Stimulated activated CD4-positive, alpha-beta T cell treated with anti-CD3 and anti-CD28 coated beads, Interleukin-12 subunit alpha, Interleukin-12 subunit beta, amount 100 ng/mL, for 4 hours (primary cell): ENCODE measurements at regions not wholly inside any gene's neighbourhood (a gene's known extent, or its start where the extent isn't known, plus 50 kb on each side); places are given as distances from the start of the nearest gene placed in this dataset.

Experiments
- DNase-seq: peaks from one replicate; pipeline ENCODE4 v3.0.0-alpha.2; 2020

DNA sequence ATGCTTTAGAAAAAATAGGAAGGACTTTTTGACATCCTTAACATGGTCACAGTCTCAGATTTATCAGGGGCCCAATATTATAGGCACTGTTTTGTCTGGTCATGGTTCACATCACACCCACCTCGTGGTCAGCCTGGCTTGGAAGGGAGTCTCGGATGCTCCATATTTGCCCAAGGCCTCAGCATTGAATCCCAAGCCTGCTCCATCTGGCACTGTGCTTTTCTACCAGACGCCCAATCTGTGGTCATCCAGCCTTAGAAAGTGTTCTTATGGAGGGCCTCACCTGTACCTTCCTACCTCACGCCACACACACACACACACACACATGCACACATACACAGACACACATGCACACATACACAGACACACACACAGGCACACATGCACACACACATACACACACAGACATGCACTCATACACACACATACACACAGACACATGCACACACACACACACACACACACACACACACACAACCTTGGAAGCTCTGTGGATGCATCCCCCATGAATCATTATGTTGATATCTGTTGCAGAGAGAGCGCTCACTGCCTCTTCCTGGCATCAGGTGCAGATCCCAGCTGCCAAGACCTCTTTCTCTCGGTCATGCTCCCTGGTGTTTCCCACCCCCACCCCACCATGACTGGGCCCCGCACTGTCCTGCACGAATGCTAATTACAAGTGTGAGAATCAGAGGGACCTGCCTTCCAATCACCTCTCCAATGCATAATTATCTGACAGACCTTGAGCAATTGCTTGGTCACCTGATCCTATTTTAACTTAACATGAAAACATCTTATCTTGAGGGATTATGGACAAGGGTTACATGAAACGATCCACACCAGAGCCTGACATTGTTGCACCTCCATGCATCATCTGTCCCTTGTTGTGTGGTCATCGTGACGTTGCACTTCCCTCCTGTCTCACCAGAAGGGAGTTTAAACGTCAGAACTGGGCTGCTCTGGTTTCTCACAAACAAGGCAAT is 122.7 kb upstream of the TMEM72 start:
- DNase-seq = no peak

DNA sequence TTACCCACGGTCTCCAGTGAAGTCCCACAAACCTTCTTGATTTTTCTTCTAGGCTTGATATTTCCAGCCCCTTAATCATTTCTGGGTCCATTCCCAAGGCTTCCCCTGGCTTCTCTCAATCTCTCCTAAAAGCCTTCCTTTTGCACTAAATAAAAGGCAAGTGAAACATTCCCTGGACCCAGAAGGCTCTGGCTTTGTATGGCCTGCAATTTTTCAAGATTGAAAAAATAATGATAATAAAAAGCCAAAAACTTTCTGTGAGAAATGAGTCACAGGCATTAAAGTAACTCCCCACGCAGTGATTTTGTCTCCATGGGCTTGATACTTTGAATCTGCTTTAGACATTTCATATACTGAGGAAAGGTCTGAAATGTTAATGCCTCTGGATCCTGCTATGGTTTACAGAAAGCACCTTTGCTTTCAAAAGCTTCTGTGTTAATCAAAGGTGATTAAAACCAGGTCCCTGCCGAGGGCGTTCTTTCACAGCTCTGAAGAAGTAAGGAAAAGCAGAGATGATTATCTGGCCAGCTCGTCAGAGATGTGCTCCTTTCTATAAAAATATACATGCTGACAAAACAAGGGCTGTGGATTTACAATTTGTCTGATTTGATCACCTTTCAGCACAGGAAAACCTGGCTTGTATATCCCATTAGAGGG is 118.9 kb upstream of the TMEM72 start:
- no peak for DNase-seq

DNA sequence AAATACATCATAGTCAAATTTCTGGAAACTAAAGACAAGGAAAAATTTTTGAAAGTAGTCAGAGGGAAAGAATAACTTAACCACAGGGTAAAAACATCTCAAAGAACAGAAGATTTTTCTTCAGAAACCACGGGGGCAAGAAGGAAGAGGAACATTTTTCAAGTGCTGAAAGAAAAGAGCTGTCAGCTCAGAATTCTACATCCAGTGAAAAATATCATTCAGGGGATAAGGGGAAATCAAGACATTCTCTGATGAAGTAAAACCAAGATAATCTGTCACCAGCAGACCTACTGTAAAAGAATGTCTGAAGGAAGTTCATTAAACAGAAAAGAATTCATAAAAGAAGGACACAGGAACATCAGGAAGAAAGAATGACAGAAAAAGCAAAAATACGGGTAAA is 111.2 kb upstream of the TMEM72 start:
- DNase-seq = no peak

DNA sequence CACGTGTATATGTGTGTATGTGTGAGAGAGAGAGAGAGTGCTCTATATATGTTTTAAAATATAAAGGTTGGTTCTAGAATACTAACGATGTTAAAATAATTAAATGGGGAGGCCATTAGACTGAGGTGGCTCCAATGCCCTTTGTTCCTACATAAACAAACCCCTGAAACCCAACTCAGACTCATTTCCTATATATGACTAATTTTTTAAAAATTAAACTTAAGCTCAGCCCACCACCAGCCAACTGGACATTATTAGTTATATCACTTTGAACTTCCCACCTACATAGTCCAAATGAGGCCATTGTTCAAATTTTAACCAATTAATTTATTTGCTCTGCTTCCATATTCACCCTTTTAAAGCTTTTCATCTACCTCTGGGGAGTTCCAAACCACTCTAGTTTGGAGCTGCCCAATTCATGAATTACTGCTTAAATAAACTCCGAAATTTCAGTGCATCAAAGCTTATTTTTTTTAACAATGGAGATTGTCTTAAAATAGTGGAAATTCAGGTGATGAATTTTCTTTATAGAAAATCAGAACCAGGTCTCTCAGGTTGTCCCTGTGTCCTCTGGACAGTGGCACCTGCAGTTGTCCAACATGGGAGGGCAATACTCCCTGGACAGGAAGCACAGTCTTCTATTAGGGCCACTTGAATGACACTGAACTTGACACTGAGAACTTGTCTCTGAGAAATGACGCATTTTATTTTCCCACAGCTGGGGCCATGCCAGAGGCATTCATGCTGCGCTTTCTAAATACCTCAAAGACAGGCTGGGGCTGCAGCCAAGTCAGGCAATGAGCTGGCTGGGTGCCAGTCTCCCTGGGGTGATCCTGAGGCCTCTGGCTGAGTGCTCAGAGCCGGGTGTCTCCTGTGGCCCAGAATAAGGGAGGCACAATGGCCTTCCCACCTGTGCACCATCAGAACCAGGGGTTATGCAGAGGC is 109.5 kb upstream of the TMEM72 start:
- DNase-seq = no peak

DNA sequence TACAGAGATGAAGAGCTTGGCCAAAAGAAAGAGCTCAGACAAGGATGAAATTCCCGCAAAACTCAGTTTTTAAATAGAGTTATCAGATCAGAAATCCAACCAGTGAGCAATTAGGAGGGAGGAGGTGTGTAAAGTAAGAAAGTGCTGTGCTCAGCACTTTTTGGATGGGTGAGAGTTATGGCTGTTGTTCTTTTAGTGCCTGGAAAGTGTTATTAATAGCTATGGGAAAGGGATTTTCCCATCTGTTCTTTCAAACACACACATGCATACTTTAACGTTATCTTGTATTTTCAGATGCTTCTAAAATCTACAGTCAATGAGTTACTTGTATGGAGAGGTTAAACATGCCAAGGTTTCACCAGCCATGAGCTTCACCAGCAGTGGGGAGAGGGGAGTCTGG is 107.3 kb upstream of the TMEM72 start:
- DNase-seq = no peak

DNA sequence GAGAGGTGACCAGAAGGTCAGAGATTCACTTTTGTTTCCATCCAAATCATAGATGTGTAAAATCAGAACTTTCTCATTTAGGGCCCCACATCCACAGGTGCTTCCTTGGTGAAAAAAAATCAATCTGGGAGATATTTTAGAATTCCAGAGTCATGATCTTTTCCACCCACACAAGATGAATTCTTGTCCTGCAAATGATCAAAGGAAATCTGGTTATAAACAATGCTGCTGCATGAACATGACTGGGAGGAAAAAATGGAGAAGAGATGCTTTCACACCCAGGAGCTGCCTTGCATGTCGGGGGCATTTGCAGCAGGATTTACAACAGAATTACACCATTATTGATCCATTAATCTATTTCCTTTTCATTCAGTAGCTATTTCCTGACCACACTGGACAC is 106.5 kb upstream of the TMEM72 start:
- no peak for DNase-seq

DNA sequence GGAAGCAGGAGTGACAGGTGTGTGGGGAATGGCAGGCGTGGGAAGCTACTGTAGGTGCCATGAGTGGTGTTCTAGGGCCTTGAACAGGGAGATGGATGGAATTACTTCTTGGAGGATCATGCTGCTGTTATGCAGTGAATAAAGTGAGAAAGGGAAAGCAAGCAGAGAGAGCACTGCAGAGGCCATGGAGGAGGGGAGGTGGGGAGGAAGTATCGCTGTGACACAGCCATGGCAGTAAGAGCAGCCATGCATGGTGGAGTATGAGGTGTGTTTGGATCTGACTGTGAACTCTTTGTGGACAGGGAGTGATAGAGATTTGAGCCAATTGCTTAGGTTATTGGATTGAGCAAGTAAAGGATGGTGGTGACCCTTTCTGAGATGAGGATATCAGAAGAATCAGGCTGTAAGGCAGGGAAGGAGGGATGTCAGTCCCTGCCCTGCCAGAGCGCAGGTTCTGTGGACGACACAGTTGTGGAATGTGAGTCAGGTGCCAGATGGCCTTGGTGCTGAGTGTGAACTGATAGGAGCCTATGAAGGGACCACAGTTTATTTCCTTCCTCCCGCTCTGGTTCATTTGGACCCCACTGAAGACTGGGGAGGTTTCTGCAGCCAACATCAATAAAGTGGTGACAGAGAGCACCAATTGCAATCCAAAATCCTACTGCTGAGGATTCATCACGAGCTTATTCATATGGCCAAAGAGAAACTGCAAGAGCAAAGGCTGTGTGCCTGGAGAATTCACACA is 105.5 kb upstream of the TMEM72 start:
- DNase-seq = no peak

DNA sequence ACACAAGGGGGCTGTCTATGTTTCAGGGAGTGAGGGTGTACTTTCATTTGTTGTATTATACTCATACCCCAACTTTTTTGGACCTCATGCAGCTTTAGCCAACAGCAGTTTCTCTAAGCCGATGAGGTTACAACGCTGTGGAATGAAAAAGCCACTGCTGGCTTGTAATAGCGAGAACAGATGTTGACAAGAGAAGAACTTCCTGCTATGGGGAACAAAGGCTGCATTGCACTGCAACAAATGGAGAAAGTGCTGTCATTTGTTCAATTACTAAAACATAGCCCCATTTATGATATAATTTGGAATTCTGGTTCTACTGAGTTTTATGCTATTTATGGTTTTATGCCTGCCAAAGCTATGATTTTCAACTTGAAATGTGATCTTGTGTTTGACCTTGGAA is 104.2 kb upstream of the TMEM72 start:
- DNase-seq = no peak

DNA sequence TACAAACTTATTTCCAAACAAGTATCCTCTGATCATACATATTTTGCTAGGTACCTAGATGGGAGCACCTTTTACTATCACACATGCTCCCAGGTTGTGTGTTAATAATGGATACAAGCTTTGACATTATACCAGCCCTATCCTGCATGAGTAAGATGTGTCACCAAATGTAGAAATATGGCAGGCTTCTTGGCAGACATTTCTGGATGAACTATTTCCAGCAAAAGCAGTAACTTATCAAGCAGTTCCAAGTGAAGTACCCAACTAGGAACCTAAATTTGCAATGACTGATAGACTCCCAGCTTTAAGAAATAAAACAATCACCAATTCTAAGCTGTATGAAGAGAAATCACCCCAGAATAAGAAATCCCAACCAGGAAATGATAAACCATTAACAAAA is 103.7 kb upstream of the TMEM72 start:
- no peak for DNase-seq

DNA sequence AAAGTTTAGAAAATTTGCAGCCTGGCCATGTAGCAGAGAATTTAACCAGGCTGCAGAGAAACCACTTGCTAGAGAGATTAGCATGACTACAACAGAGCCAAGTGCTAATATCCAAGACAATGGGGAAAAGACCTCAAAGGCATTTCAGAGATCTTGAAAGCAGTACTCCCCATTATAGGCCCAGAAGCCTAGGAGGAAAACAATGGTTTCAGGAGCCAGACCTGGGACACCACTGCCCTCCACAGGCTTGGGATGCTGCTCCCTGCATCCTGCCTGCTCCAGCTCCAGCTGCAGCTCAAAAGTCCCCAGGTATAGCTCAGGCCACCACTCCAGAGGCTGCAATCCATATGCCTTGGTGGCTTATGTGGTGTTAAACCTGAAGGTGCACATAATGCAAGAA is 101.5 kb upstream of the TMEM72 start:
- DNase-seq = no peak

DNA sequence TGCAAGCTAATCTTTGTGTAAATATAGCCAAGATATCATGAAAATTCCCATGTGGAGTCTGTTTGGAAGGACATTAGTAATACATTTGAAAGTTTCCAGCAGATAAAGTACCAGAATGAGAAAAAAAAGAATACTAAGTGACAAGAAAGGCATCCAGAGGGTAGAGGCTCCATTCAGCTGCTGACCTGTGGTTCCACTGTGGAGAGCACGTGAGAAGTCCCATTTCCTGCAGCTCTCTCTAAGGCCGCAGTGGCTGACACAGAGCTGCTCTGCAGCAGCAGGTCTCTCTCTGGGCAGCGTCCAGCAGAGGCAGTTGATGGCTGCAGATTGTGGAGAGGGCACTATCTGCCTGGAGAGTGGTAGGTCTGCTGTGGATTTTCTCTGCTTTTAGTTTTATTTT is 100.1 kb upstream of the TMEM72 start:
- no peak for DNase-seq

DNA sequence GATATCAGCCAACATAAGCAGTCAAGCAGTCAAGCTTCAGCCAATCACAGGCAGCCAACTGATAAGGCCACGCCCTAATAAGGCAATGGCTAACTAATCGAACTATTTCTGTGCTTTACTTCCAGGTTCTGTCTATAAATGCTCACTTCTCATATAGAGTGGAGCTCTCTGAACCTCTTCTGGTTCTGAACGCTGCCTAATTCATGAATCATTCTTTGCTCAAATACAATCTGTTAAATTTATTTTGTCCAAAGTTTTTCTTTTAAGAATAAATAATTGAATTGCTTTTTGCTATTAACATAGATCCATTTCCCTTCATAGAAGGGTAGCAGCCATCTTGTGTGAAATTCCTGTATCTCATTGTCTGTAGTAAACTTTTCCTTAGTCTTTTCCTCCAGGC is 97.9 kb upstream of the TMEM72 start:
- no peak for DNase-seq

DNA sequence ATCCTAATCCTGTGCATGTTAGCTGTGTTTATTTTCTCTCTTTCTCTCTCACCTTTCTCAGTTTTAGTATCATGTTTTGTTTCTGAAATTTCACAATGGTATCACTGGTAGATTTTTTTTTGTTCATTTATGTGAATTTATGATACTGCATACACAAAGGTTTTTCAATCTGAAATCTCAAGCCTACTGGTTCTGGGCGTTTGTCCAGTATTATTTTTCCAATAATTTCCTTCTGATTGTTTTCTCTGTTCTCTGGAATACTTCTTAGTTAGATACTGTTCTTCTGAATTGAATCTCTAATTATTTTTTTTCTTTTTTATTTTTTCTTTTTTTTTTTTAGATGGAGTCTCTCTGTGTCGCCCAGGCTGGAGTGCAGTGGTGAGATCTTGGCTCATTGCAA is 96.2 kb upstream of the TMEM72 start:
- no peak for DNase-seq

DNA sequence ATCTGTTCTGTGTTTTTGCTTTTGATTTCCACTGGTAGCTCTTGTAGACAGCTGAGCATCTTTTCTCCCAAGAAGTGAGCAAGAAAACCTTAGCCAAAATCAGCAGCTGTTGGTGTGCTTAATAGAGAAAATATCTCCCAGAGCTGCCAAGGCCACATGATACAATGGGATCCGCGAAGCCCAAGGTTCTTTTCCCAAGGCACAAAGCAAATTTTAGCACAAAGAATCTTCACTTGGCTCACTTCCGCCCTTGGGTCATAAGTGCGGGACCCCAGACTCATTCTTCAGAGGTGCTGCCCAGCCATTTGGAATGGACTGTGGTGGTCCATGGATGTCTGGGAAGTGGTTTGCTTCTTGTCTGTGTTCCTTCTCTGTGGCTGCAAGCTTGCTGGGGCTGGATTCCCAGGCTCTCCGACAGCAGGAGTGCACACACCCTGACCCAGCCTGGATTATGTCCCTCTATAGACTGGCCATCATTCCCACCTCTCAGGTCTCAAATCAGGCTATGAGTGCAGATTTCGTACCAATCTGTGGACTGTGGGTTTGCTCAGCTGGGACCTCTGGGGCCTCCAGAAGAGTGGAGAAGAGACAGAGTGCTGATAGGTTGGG is 93.0 kb upstream of the TMEM72 start:
- DNase-seq = no peak

DNA sequence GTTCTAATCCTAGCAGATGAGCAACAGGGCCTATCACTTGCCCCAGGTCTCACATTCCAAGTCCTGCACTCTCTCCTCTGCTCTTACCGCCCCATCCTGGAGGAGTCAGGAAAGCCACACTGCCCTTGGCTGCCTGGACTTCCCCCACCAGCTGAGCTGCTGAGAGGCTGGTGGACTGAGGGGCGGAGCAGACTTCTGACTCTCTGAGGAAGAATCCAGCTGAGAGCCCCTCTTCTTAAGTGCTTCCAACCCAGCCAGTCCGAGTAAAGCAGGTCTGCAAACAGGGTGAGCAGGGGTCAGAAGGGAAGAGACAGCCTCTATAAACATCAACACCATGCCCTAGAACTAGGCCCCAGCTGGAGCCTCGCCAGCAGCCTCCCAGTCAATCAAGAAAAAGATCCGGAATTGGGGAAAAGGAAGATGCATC is 92.4 kb upstream of the TMEM72 start:
- no peak for DNase-seq

DNA sequence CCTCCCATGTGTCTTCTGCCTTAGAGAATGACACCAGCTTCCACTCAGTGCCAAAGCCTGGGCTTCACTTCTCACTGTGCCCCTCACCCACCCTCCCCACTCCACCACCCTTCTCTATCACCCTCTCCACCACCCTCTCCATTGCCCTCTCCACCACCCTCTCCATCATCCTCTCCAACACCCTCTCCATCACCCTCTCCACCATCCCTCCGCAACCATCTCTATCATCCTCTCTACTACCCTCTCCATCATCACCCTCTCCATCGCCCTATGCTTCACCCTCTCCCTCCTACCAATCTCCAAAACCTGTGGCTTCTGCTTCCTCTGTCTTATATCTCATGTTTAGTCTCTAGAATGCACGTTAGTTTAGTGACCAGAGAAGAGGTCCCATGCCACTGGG is 91.0 kb upstream of the TMEM72 start:
- DNase-seq = no peak

DNA sequence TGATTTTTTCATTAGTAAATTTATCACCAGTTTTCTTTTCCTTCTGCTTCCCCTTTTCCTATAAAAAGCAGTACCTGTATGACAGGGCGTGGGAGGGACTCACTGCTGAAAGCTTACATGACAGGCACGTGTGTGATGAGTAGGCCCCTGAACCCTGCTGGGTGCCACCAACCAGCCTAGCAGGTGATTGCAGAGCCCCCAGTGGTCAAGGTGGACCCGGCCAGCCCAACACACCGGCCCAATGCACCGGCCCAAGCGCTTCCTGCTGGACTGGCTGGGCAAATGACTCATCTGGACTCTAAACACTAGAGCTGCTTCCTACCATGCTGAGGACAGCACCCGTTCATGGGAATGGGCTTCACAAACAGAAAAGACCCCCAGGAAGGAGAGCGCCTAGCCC is 89.8 kb upstream of the TMEM72 start:
- no peak for DNase-seq

DNA sequence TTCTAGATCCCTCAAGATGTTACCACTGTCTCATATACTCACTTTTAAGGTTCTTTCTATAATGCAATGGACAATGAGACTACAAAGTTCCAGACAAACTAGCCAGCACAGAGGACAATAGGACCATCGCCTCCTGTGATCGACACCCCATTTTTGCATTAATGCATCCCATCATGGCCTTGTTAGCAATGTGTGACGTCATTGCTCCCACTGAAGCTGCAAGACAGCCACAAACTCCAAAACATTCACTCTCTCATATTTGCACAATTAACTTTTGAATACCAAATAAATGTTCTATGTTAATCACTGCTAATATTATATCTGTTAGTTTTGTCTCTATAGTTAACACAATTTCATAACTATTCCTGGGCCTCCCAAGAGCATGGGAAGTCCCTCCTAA is 88.8 kb upstream of the TMEM72 start:
- DNase-seq = no peak

DNA sequence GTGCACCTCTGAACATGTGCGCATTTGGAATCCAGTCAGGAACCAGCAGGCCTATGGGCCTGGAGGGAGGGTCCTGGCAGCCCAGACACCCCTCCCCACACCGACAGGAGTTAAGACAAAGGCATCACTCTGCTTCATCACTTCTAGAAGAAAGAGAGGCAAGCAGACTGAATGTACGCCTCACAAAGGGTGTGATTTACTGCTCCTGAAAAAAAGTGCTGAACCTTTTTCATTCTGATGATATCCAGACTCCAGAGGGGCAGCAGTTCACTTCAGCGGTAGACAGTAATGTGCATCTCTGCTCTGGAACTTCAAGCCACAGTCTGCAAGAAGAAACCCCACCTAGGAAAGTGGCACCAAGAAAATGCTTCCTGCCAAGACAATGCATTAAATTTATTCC is 88.2 kb upstream of the TMEM72 start:
- no peak for DNase-seq

DNA sequence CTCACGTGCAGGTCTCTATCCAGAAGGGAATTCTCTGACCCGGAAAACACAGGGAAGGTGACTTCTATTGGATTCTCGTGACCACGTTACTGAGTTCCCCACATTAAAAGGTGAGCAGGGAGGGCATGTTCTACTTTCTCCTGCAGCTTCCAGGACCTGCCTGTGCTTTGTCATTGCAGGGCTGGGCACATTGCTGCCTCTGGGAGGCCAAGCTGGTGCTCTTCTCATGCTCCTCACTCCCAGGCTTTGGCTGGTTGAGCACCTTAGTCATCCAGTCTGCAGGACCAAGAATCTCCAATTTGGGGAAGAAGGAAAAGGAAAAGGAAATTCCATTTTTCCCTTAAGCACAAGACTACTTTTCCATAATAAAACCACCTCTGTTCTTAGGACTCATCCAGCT is 86.5 kb upstream of the TMEM72 start:
- DNase-seq = no peak

DNA sequence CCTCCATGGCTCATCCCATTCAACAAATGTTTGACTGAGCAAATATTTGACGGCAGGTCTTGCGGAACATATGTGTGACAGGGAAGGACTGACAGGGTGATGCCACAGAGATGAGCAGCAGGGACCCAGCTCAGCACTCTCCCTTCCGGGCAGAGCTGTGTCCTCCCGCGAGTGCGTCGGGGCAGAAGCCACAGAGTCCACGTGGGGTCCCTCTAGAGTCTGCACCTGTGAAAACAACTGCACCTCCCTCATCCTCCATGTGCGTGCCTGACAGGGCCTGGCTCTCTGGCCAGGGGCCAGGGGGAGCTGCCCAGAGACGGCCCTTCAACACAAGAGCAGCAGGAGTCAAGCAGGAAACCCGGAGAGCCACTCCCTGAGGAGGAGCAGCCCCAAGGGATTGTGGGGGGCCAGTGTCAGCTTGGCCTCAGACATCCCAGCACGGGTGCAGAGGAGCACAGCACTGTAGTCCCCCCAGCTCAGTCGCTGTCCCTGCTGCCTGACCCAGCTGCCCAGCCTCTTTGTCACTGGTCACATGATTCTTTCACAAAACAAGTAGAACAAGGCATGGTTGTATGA is 83.6 kb upstream of the TMEM72 start:
- DNase-seq = no peak
